ENCODE measurements at regions not wholly inside any gene's neighbourhood (a gene's known extent, or its start where the extent isn't known, plus 50 kb on each side); places are given as distances from the start of the nearest gene placed in this dataset.
"Not testable (repeated sequence)": the region's sequence is repeated elsewhere in the genome, so short reads cannot be mapped to it uniquely, and the experiment has no call there.

DNA sequence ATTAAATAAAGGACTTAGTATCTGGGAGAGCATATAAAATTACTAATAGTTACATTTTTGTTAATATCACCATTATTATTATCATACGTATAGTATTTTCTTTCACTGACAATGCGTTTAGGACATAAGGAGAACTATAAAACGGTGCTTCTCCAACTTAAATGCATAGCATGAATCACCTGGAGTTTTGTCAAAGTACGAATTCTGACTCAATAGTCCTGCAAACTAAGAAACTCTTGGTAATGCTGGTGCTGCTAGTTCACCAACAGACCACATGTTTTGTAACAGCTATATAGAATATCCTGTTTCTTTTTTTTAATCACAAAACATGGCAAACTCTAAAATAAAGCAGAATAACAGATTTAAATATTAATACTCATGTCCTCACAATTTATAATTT lies 116.1 kb upstream of the ZNF717 start:
- 83% methylated on average over 4 of the region's 4 CpGs; no CpG with 5 or more reads in 1 of the 2 experiments for WGBS, 2 experiments (ENCODE audit: extremely low coverage in 1 of 2, insufficient coverage in 1 of 2, insufficient read length in 1 of 2, insufficient replicate concordance in 2 of 2, low coverage in 1 of 2, low lambda C conversion rate in 2 of 2, missing lambda C conversion rate in 1 of 2)
- H4K91ac ChIP-seq (replicated peaks; ENCODE audit: insufficient read length, low read length); H3K79me2 ChIP-seq (ENCODE audit: control insufficient read depth in 1 of 2, insufficient read depth in 2 of 2, low read length in 2 of 2); H2BK15ac ChIP-seq (ENCODE audit: low read length); H2AFZ ChIP-seq (ENCODE audit: low read length); H4K8ac ChIP-seq (ENCODE audit: extremely low read depth, insufficient read depth, low read length); H2BK120ac ChIP-seq (replicated peaks; ENCODE audit: low read depth, low read length); H3K14ac ChIP-seq (ENCODE audit: insufficient read length); H2AK5ac ChIP-seq (ENCODE audit: low read depth, low read length); H3K4me3 ChIP-seq (ENCODE audit: extremely low read depth in 1 of 4, insufficient read depth in 2 of 4, low read depth in 3 of 4, low read length in 4 of 4); H3K23ac ChIP-seq (ENCODE audit: insufficient read length); H2BK5ac ChIP-seq (ENCODE audit: low read depth, low read length); POLR2A ChIA-PET (ENCODE audit: partially characterized antibody); H3K18ac ChIP-seq (ENCODE audit: extremely low read depth, low read length); H3K56ac ChIP-seq (replicated peaks; ENCODE audit: insufficient read length, low read depth, low read length); H3K9me3 ChIP-seq (ENCODE audit: insufficient read depth in 2 of 2, low read depth in 1 of 2, low read length in 1 of 2); H3K4ac ChIP-seq (replicated peaks; ENCODE audit: insufficient read length, low read depth, low read length); H3K27ac ChIP-seq (ENCODE audit: low read depth, low read length); H3K4me2 ChIP-seq (ENCODE audit: insufficient read depth in 1 of 2, low read depth in 2 of 2, low read length in 2 of 2); H3K79me1 ChIP-seq (ENCODE audit: low read depth, low read length); CTCF ChIA-PET (ENCODE audit: partially characterized antibody); FAIRE-seq; H3K27me3 ChIP-seq (replicated peaks in 1 of 4; ENCODE audit: control insufficient read depth in 3 of 4, extremely low read depth in 1 of 4, insufficient read depth in 3 of 4, low read length in 3 of 4); H3K23me2 ChIP-seq (ENCODE audit: low read depth, low read length); DNase-seq (ENCODE audit: low read depth in 1 of 2, low spot score in 2 of 2); H3K4me1 ChIP-seq (replicated peaks in 1 of 4; ENCODE audit: control insufficient read depth in 3 of 4, insufficient read depth in 4 of 4, low read length in 3 of 4); H3K9ac ChIP-seq (replicated peaks in 1 of 4; ENCODE audit: extremely low read depth in 1 of 4, low read depth in 3 of 4, low read length in 3 of 4); H2BK20ac ChIP-seq (ENCODE audit: low read length); H3K36me3 ChIP-seq (ENCODE audit: control insufficient read depth in 2 of 4, insufficient read depth in 4 of 4, low read length in 3 of 4); H2BK12ac ChIP-seq (ENCODE audit: low read depth, low read length); H4K5ac ChIP-seq (ENCODE audit: insufficient read length, low read depth, low read length); H4K20me1 ChIP-seq (replicated peaks in 1 of 2; ENCODE audit: control insufficient read depth in 1 of 2, insufficient read depth in 2 of 2, low read length in 2 of 2): not testable (repeated sequence)

Data from H1 (cell line).